RWPE2 (cell line): ENCODE measurements at regions not wholly inside any gene's neighbourhood (a gene's known extent, or its start where the extent isn't known, plus 50 kb on each side); places are given as distances from the start of the nearest gene placed in this dataset.
A peak's percentile ranks its signal among the peaks of the same experiment; 100 is the strongest.

ENCODE experiments used
- ATAC-seq: fragments of 200-7000 bp; cut with Tn5 transposase; 3 replicates; pipeline ENCODE4 v1.9.1; 2021; ENCODE audit warnings: low read depth
- DNase-seq: peaks from one replicate; pipeline ENCODE4 v3.0.0-alpha.2; 2020; ENCODE audit warnings: low spot score
- H3K27ac ChIP-seq: fragments of 450-650 bp; 2 replicates; pipeline ENCODE4 v1.5.1; 2017; ENCODE audit warnings: mild to moderate bottlenecking; ENCODE audit not compliant: poor library complexity, severe bottlenecking
- H3K27me3 ChIP-seq: fragments of 250-450 bp; sonication (Bioruptor Pico); 2 replicates; pipeline ENCODE4 v1.5.1; 2021; ENCODE audit warnings: mild to moderate bottlenecking, moderate library complexity; ENCODE audit not compliant: insufficient read depth, poor library complexity, severe bottlenecking
- H3K36me3 ChIP-seq: fragments of 250-450 bp; sonication (Bioruptor Pico); 2 replicates; pipeline ENCODE4 v1.5.1; 2020; ENCODE audit warnings: low read depth, mild to moderate bottlenecking, moderate library complexity
- H3K4me1 ChIP-seq: fragments of 250-450 bp; sonication (Bioruptor Pico); 2 replicates; pipeline ENCODE4 v1.5.1; 2021; ENCODE audit warnings: mild to moderate bottlenecking, moderate library complexity; ENCODE audit not compliant: insufficient read depth, poor library complexity, severe bottlenecking
- H3K4me3 ChIP-seq: fragments of 250-450 bp; sonication (Bioruptor Pico); 2 replicates; pipeline ENCODE4 v1.5.1; 2021; ENCODE audit warnings: mild to moderate bottlenecking, moderate library complexity; ENCODE audit not compliant: severe bottlenecking
- H3K9me3 ChIP-seq: fragments of 250-450 bp; sonication (Bioruptor Pico); 2 replicates; pipeline ENCODE4 v1.5.1; 2021; ENCODE audit warnings: mild to moderate bottlenecking, moderate library complexity; ENCODE audit not compliant: severe bottlenecking
- TF ChIP-seq, protein P1 (sequence below): fragments of 450-650 bp; IDR thresholded peaks from one replicate; pipeline ENCODE4 v1.5.1; 2017; ENCODE audit warnings: mild to moderate bottlenecking, moderate library complexity; ENCODE audit not compliant: poor library complexity, severe bottlenecking

DNA sequence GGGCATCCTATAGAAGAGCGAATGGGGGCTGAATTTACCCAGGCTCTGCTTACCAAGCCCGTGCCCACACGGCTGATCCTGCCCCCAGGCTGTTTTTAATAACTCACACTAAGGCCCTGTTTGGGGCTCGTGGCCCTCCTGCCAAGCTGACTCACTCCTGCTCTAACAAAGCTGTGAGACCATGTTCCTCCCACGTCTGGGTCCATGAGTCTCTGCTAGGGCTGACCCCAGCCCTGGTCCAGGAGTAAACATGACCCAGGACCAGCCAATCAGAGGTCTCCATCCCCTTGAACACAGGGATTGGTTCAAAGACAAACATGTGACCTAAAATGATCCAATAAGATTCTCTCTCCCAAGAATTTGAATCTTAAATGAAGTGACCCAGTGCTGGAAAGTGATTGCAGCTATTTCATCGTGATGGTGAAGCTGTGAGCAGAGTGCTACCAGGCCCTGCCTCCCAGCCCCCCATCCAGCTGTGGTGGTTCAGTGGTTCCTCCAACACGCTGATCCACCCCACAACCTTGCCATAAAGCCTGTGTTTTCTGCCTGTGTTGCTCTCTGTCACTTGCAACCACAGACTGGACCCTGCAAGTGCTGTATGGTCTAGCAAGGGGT is 57.2 kb downstream of the C16orf82 start:
- H3K27me3 ChIP-seq, result no peaks in the 10 kb centered on the region
- TF ChIP-seq, protein P1, sequence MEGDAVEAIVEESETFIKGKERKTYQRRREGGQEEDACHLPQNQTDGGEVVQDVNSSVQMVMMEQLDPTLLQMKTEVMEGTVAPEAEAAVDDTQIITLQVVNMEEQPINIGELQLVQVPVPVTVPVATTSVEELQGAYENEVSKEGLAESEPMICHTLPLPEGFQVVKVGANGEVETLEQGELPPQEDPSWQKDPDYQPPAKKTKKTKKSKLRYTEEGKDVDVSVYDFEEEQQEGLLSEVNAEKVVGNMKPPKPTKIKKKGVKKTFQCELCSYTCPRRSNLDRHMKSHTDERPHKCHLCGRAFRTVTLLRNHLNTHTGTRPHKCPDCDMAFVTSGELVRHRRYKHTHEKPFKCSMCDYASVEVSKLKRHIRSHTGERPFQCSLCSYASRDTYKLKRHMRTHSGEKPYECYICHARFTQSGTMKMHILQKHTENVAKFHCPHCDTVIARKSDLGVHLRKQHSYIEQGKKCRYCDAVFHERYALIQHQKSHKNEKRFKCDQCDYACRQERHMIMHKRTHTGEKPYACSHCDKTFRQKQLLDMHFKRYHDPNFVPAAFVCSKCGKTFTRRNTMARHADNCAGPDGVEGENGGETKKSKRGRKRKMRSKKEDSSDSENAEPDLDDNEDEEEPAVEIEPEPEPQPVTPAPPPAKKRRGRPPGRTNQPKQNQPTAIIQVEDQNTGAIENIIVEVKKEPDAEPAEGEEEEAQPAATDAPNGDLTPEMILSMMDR, result no peak
- no peaks in the 10 kb centered on the region for H3K9me3 ChIP-seq
- no peak overlapping the region for H3K27ac ChIP-seq
- DNase-seq (no peak), ATAC-seq (no peak)
- H3K4me1 ChIP-seq, result no peaks in the 10 kb centered on the region
- no peaks in the 10 kb centered on the region for H3K36me3 ChIP-seq
- H3K4me3 ChIP-seq, result no peak overlapping the region

DNA sequence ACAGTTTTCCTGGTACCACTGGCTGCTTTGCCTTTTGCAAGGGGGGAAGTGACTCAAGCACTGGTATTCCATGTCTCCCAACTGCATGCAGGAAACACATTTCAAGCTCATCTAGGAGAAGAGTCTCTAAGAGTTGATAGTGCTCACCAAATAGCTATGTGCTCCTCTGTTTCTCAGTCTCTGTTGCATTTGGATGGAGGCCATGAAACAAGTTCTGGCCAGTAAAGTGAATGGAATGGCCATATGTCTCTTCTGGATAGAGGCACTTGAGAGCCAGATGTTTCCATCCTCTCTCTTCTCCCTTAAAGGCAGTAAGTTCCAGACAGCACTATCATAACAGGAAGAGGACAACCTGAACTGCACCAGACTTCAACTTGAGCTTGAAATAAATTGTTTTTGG is 60.6 kb downstream of the C16orf82 start:
- Histone ChIP-seq H3K27me3 (no peaks in the 10 kb centered on the region), H3K4me1 (no peaks in the 10 kb centered on the region), H3K9me3 (no peaks in the 10 kb centered on the region), H3K36me3 (no peaks in the 10 kb centered on the region), H3K4me3 (no peak overlapping the region), H3K27ac (no peak overlapping the region)
- no peak for DNase-seq
- peak; percentile 48; the same call in 2 of the 3 replicates for ATAC-seq
- TF ChIP-seq, protein P1, result no peak

DNA sequence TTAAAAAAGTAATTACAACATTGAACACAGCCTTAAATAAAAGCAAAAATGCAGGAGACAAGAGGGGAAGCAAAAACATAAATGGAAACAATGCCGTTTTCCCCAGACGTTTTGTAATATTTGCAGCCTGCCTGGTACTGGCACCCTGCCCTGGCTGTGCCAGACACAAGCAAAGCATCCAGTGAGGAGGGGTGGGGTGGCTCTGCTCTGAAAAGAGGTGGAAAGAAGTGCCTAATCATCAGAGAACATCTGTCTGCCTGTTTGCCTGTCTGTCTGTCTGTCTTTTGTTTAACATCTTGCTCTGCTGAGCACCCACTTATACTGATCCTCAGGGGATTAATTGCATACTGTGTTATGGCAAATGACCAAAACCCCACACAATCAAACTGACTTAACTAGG is 62.7 kb downstream of the C16orf82 start:
- no peaks in the 10 kb centered on the region for H3K9me3 ChIP-seq
- TF ChIP-seq, protein P1, result no peak
- no peak for DNase-seq
- no peaks in the 10 kb centered on the region for H3K27me3 ChIP-seq
- no peak for ATAC-seq
- H3K27ac ChIP-seq, result no peak overlapping the region
- H3K4me3 ChIP-seq, result no peak overlapping the region
- no peaks in the 10 kb centered on the region for H3K4me1 ChIP-seq
- no peaks in the 10 kb centered on the region for H3K36me3 ChIP-seq

DNA sequence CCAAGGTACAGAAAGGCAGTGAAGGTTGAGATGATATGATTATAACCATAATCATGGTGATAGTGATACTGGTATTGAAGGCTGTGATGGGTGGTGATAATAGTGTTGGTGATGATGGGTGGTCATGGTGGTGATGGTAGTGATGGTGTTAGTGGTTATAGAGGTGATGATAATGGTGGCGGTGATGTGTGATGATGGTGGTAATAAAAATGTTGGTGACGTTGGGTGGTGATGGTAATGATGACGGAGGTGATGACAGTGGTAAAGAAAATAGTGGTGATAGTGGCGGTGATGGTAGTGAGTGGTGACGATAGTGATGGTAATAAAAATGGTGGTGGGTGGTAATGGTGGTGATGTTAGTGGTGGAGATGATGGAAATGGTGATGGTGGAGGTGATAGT is 65.1 kb upstream of the KDM8 start:
- no peak for DNase-seq

DNA sequence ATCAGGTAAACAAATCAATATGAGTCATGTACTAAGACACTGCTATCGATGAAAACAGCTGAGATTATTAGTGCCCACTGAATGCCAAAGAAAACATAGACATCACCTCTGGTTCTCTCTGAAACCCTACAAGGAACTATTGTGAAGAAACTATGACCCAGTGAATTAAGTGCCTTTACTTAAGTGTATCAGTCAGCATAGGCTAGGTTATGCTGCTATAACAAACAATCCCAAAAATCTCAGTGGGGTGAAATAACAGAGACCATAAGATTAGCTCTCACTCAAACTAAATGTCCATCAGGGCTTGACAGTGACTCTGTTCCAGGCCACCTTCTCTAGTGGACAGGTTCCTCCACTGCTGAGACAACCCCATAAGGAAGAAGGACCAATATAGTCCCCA is 57.7 kb upstream of the KDM8 start:
- H3K27ac ChIP-seq, result no peak overlapping the region
- H3K36me3 ChIP-seq, result no peaks in the 10 kb centered on the region
- ATAC-seq (no peak), DNase-seq (no peak)
- no peak overlapping the region for H3K4me3 ChIP-seq
- no peaks in the 10 kb centered on the region for H3K4me1 ChIP-seq
- H3K27me3 ChIP-seq, result no peaks in the 10 kb centered on the region
- H3K9me3 ChIP-seq, result no peaks in the 10 kb centered on the region
- TF ChIP-seq, protein P1, result no peak

More for the DNA sequence above, 65.1 kb upstream of the KDM8 start:
- no peak for ATAC-seq
- no peaks in the 10 kb centered on the region for H3K36me3 ChIP-seq
- H3K27ac ChIP-seq, result no peak overlapping the region
- no peaks in the 10 kb centered on the region for H3K9me3 ChIP-seq
- H3K27me3 ChIP-seq, result no peaks in the 10 kb centered on the region
- H3K4me3 ChIP-seq, result no peak overlapping the region
- no peaks in the 10 kb centered on the region for H3K4me1 ChIP-seq
- TF ChIP-seq, protein P1, result no peak
